Ishikawa (cell line): ENCODE measurements at regions not wholly inside any gene's neighbourhood (a gene's known extent, or its start where the extent isn't known, plus 50 kb on each side); places are given as distances from the start of the nearest gene placed in this dataset.

Experiments used
- CEBPB ChIP-seq: IDR thresholded peaks from 2 replicates; pipeline ENCODE4 v1.6.1; 2012
- CREB1 ChIP-seq: IDR thresholded peaks from 2 replicates; pipeline ENCODE4 v1.6.1; 2012; ENCODE audit warnings: low read depth
- EGR1 ChIP-seq: IDR thresholded peaks from 2 replicates; pipeline ENCODE4 v1.6.1; 2012
- EP300 ChIP-seq: IDR thresholded peaks from 2 replicates; pipeline ENCODE4 v1.6.1; 2012; ENCODE audit warnings: borderline replicate concordance
- FOXM1 ChIP-seq: IDR thresholded peaks from 2 replicates; pipeline ENCODE4 v1.6.1; 2012; ENCODE audit warnings: low read depth, borderline replicate concordance
- MAX ChIP-seq: IDR thresholded peaks from 2 replicates; pipeline ENCODE4 v1.6.1; 2012
- NFIC ChIP-seq: IDR thresholded peaks from 2 replicates; pipeline ENCODE4 v1.6.1; 2012
- RAD21 ChIP-seq: IDR thresholded peaks from 2 replicates; pipeline ENCODE4 v1.6.1; 2012; ENCODE audit warnings: low read depth
- TAF1 ChIP-seq: IDR thresholded peaks from 2 replicates; pipeline ENCODE4 v1.6.1; 2012; ENCODE audit warnings: low read depth, mild to moderate bottlenecking
- TCF12 ChIP-seq: IDR thresholded peaks from 2 replicates; pipeline ENCODE4 v1.6.1; 2012; ENCODE audit warnings: low read depth
- TEAD4 ChIP-seq: IDR thresholded peaks from 2 replicates; pipeline ENCODE4 v1.6.1; 2012
- YY1 ChIP-seq: IDR thresholded peaks from 2 replicates; pipeline ENCODE4 v1.6.1; 2012; ENCODE audit warnings: low read depth
- ZBTB7A ChIP-seq: IDR thresholded peaks from 2 replicates; pipeline ENCODE4 v1.6.1; 2012; ENCODE audit warnings: low read depth
- TF ChIP-seq, protein P1 (sequence below): IDR thresholded peaks from 2 replicates; pipeline ENCODE4 v1.6.1; 2012; ENCODE audit warnings: low read depth, mild to moderate bottlenecking
- TF ChIP-seq, protein P2 (sequence below): IDR thresholded peaks from 2 replicates; pipeline ENCODE4 v1.6.1; 2012

DNA sequence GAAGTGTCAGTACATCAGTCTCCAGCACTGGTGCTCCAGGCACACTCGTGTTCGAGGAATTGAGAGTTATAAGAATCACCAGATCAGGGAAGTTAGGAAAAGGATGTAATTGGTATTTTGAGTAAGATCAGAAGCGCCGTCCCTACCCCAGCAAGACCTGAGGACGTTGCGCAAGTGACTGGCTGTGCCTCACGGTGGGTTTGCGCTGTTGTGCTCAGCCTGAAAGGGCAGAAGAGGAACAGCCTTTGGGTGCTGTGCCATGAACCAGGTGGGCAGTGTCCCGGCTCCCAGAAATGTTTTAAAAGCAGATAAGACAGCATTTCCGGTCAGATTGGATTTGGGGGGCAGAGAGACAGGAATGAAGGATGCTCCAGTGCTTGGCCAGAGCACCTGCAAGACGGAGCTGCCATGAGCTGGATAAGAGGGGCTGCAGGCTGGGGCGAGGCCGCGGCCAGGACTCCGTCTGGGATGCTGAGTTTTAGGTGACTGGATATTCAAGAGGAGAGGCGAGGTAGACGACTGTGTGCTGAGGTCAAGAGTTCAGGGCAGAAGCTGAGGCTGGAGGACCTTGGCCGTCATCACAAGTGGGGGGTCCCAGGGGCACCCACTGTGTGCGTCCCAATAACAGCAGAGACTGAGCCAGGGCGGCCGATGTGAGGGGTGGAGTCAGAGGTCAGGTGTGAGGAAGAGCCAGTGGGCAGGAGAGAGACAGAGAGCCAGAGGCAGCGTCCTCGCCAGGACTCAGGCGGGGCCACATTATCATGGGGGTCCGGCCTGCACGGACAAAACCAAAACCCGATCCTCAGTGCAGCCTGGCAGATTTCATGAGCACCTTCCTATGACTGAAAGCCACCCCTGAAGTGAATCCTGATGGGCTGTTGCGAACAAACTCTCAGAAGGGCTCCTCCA lies 77.7 kb upstream of the ALKAL2 start:
- TF ChIP-seq CEBPB = no peak

GRCh38 chr2:363824-364470 lies 76.1 kb upstream of the ALKAL2 start:
- TF ChIP-seq FOXM1 = no peak
- no peak for TF ChIP-seq RAD21
- no peak for TF ChIP-seq TCF12
- TF ChIP-seq, protein P1, sequence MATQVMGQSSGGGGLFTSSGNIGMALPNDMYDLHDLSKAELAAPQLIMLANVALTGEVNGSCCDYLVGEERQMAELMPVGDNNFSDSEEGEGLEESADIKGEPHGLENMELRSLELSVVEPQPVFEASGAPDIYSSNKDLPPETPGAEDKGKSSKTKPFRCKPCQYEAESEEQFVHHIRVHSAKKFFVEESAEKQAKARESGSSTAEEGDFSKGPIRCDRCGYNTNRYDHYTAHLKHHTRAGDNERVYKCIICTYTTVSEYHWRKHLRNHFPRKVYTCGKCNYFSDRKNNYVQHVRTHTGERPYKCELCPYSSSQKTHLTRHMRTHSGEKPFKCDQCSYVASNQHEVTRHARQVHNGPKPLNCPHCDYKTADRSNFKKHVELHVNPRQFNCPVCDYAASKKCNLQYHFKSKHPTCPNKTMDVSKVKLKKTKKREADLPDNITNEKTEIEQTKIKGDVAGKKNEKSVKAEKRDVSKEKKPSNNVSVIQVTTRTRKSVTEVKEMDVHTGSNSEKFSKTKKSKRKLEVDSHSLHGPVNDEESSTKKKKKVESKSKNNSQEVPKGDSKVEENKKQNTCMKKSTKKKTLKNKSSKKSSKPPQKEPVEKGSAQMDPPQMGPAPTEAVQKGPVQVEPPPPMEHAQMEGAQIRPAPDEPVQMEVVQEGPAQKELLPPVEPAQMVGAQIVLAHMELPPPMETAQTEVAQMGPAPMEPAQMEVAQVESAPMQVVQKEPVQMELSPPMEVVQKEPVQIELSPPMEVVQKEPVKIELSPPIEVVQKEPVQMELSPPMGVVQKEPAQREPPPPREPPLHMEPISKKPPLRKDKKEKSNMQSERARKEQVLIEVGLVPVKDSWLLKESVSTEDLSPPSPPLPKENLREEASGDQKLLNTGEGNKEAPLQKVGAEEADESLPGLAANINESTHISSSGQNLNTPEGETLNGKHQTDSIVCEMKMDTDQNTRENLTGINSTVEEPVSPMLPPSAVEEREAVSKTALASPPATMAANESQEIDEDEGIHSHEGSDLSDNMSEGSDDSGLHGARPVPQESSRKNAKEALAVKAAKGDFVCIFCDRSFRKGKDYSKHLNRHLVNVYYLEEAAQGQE = no peak
- no peak for TF ChIP-seq EP300
- TF ChIP-seq, protein P2, sequence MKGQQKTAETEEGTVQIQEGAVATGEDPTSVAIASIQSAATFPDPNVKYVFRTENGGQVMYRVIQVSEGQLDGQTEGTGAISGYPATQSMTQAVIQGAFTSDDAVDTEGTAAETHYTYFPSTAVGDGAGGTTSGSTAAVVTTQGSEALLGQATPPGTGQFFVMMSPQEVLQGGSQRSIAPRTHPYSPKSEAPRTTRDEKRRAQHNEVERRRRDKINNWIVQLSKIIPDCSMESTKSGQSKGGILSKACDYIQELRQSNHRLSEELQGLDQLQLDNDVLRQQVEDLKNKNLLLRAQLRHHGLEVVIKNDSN = no peak
- no peak for TF ChIP-seq MAX
- TF ChIP-seq TEAD4 = no peak
- TF ChIP-seq YY1 = no peak
- no peak for TF ChIP-seq TAF1
- no peak for TF ChIP-seq EGR1
- no peak for TF ChIP-seq CEBPB
- no peak for TF ChIP-seq ZBTB7A

DNA sequence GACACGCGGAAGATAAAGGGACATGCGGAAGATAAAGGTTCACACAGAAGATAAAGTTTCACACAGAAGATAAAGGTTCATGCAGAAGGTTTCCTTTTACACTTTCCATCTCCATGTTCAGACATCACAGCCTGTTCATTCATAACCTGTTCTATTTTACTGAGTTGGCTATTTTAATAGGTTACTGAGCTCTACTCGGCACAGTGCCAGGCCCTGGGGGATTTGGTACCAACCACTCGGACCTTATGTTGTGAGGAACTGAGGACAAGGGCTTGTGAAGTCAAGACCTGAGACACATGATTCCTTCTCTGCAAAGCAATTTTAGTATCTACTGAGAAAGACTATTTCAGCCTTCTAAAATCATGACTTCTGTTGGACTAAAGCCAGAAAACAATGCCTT lies 75.0 kb upstream of the ALKAL2 start:
- TF ChIP-seq FOXM1 (no peak), CREB1 (no peak), CEBPB (no peak), TAF1 (no peak), EP300 (no peak), TEAD4 (no peak), ZBTB7A (no peak), NFIC (no peak), EGR1 (no peak), MAX (no peak), RAD21 (no peak), YY1 (no peak), TCF12 (no peak)
- TF ChIP-seq, protein P2 = no peak
- TF ChIP-seq, protein P1 = no peak

DNA sequence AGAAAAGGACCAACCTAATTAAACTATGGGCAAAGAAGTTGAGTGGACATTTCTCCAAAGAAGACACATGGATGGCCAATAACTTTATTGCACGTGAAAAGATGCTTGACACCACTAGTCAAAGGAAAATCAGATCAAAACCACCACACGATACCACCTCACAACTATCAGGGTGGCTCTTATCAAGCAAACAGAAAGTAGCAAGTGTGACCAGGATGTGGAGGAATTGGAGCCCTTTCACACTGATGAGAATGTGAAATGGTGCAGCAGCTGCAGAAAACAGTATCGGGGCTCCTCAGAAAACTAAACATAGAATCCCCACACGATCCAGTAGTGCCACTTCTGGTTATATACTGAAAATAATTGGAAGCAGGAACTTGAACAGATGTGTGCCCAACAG lies 72.2 kb upstream of the ALKAL2 start:
- TF ChIP-seq TCF12 (no peak), TAF1 (no peak), YY1 (no peak), NFIC (no peak), RAD21 (no peak), CREB1 (no peak), CEBPB (no peak)
- TF ChIP-seq, protein P2 = no peak

DNA sequence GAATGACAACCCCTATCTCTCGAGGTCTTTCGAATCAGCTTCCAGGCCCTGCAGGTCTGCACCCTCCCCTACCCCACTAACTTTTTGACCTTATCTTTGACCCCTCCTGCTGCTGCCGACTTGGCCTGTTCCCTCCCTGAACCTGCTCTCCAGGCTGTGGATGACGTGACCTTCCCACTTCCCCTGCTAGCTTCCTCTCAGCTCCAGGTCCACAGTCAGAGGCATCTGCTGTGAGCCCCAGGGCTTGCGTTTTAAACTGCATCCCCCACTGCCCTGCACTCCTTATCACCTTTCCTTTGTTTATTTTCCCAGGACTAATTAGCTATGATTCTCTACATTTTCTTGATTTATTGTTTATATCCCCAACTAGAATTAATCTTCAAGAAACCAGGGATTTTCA lies 71.2 kb upstream of the ALKAL2 start:
- TF ChIP-seq FOXM1 (no peak), CEBPB (no peak), TAF1 (no peak), YY1 (no peak), TEAD4 (no peak), ZBTB7A (no peak), CREB1 (no peak), EP300 (no peak), NFIC (no peak), EGR1 (no peak), MAX (no peak), RAD21 (no peak), TCF12 (no peak)
- TF ChIP-seq, protein P2 = no peak
- TF ChIP-seq, protein P1 = no peak
